Sciatic nerve (tissue), 2 donors: ENCODE measurements at regions not wholly inside any gene's neighbourhood (a gene's known extent, or its start where the extent isn't known, plus 50 kb on each side); places are given as distances from the start of the nearest gene placed in this dataset.

Source experiments
- ATAC-seq: fragments of 200-7000 bp; cut with Tn5 transposase; one replicate; pipeline ENCODE4 v1.9.1; 2020; ENCODE audit warnings: mild to moderate bottlenecking, moderate library complexity
- DNase-seq: peaks from one replicate; pipeline ENCODE4 v3.0.0-alpha.2; 2020; ENCODE audit warnings: low spot score
- intact Hi-C: fragments of 100-400 bp; cut with DNase I; formaldehyde crosslinking; loops from one replicate; pipeline ENCODE4 v1.14.2; 2022
- donor health status: DM: no; HTN: no; CAD: no.
- donor health status: DM: no; HTN: no; CAD: no.

DNA sequence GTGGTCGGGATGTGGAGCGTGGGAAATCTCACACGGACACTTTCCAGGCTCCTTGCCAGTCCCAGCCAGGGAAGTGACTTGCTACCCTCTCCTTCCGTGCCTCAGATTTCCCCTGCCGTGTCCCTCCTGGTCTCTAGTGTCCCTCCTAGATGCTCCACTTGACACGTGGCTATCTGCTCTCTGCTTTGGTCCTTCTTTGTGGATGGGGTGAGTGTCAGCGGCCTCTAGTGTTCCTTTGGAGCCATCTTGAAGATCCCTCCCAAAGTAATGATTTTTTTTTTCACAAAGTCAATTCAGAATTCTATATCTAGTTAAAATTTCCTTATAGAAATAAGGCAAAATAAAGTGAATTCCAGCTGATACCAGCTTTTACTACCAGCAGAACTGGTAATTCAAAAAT lies 117.7 kb downstream of the MRPL36 start:
- intact Hi-C loops, result no loop called here
- ATAC-seq (no peak), DNase-seq (no peak)

DNA sequence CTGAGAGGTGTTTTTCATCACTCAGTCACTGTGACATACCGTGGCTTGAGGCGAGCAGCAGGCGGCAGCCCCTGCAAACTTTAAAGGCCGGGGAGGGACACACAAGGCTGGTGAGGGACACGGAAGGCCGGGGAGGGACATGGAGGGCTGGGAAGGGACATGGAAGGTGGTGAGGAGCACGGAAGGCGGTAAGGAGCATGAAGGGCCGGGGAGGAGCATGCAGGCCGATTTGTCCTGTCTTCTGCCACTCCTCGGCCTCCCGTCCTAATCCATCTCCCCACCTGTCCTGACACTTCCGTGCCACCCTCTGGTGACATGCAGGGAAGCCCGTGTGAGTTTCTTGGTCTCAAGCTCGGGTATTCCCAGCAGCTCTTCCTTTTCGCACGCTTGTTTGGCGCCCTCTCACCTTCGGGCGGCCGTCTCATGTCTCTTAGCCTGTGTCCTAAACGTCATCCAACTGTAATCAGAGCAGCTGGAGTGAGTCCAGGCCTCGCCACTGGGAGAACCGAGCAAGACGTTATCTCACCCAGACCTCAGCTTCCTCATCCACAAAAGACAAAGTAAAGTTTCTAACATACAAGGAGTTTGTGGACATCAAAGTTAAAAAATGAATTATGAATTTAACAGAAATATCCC lies 126.5 kb downstream of the MRPL36 start:
- DNase-seq (no peak), ATAC-seq (no peak)
- intact Hi-C loops, result no loop called here

DNA sequence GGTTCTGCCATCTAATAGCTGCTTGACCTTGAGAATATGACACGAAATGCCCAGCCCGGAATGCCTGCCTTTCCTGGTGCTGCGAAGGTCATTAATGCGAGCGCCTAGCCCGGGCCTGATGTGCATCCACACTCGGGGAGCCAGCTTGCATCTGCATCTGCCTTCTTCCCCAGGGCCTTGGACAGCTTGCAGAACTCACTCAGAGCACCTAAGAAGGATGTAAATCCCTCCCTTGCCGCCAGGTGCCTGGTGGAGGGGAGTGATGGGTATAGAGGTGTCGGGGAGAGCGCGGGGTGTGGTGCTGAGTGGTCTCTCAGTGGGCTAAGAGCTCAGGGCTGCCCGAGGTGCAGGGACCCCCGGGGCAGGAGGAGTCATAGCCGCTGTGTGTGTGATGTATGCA lies 127.2 kb downstream of the MRPL36 start:
- intact Hi-C loops, result no loop called here
- ATAC-seq (no peak), DNase-seq (no peak)

DNA sequence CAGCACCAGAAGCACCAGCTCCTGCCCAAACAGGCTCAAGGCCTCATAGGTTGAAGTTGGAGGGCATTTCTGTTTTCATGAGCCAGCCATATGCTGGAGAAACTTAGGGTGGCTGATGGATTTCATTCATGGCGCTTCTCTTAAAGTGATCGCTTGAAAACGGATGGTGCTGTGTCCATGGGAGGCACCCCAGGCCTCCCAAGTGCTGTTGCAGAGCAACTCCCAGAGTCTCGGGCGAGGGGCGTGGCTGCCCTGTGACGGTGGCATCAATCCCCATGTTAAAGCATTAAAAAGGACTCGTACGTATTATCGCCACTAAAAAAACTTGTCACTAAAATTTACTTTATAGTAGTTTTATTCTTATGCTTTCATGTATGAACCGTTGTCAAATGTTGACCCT lies 128.3 kb downstream of the MRPL36 start:
- ATAC-seq, result no peak
- intact Hi-C loops, result no loop called here

DNA sequence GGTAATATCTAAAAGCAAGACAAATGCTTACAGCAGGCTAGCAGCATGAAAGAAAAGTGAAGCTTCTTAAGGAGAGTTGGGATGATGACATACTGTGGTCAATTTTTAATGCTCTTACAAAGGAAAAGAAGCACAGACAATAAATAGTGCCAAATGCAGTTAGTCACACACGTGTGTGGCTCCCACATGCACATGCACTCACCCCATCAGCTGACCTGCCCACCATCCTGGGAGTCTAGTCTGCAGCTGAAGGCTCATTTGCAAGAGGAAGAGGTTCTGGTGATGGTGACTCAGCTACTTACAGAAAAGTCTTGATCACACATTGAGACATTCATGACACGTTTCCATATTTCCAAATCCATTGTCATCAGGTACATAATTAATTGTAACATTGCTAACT lies 129.3 kb downstream of the MRPL36 start:
- DNase-seq, result no peak
- intact Hi-C loops, result no loop called here
- no peak for ATAC-seq

More for the DNA sequence above, 128.3 kb downstream of the MRPL36 start:
- no peak for DNase-seq

DNA sequence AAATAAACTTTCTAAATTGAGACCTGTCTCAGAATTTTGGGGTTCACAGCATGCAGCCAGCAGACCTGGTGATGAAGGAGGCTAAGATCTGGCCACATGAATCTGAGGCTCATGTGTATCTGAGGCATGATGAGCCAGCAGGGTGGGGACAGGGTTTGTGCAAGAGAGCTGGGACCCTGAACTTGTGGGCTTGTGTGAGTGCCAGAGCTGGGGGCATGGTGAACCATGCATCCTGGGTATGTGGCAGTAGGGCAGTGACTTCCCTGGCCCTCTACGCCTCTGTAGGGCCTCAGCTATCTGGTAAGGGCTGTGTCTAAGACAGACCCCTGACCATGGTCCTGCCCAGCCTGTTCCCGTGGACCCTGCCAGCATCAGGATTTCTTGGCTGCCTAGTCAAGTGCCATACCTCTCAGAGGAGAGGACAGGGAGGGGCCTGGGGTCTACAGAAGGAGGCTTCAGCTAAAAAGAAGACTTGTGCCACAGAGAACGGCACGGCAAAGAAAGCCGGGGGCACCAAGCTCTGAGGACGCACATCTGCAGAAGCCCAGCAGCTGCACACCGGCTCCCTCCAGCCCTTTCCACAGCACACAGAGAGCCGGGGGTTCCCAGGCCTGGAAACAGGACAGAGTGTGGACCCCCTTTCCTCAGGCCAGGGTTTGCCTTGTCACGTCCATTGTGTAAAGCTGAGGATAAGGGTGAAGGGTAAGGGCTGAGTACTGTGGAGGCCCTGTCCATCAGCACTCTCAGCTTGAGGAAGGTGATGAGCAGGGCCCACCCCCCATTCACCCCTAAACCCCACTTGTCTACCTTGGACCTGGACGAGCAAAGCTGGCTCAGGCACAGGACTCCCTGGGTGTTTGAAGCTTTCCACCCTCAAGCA lies 130.1 kb downstream of the MRPL36 start:
- DNase-seq, result no peak

DNA sequence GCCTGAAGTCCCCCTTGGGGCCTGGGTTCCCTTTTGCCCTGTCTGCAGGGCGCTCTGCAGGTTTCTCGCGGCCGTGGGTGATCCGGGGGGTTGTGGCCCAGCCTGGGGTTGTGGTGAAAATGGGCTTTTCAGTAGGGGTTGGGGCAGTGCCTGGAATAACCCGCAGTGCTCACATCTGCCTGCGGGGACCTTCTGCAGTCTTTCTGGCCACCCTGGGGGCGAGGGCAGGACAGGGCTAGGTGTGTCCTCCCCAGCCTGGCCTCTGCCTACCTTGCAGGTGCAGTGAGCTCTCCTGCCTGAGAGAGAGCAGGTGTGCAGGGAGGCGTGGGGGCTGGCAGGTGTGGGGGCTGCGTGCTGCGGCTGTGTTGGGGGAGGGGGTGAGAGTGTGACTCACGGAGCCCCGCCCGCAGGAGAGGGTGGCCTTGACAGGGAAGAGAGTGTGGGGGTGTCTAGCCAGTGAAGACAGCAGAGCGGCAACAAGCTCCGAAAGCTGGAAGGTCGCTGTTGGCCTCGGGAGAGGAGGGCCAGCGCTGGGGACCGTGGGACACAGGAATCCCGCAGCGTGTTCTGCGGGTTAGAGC lies 131.4 kb downstream of the MRPL36 start:
- DNase-seq (no peak), ATAC-seq (peak; percentile 21)
- intact Hi-C loops, result no loop called here

More for the DNA sequence above, 130.1 kb downstream of the MRPL36 start:
- intact Hi-C loops, result no loop called here
- no peak for ATAC-seq

DNA sequence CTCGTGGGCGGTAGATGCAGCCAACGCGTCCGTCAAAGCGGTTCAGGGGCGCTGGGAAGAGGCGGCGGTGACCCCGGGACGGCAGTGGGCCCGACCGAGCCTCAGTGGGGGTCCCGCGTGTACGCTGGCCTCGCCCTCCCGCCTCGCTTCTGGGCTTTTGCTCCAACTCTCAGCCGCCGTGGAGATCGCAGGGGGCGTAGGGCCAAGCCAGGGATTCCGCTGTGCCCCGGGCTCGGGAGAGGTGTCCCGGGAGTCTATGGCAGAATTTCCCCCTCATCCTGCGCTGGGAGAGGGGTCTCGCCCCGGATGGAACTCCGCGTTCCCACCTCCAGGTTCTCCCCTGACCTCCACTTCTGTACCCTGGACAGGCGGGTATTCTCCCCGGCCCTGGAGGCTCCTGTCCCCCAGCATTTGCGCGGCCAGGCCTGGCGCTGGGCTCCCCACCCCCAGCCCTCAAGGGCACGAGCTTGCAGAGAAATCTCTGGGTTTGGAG lies 131.9 kb downstream of the MRPL36 start:
- intact Hi-C loops, result no loop called here
- DNase-seq (no peak), ATAC-seq (peak; percentile 21)

DNA sequence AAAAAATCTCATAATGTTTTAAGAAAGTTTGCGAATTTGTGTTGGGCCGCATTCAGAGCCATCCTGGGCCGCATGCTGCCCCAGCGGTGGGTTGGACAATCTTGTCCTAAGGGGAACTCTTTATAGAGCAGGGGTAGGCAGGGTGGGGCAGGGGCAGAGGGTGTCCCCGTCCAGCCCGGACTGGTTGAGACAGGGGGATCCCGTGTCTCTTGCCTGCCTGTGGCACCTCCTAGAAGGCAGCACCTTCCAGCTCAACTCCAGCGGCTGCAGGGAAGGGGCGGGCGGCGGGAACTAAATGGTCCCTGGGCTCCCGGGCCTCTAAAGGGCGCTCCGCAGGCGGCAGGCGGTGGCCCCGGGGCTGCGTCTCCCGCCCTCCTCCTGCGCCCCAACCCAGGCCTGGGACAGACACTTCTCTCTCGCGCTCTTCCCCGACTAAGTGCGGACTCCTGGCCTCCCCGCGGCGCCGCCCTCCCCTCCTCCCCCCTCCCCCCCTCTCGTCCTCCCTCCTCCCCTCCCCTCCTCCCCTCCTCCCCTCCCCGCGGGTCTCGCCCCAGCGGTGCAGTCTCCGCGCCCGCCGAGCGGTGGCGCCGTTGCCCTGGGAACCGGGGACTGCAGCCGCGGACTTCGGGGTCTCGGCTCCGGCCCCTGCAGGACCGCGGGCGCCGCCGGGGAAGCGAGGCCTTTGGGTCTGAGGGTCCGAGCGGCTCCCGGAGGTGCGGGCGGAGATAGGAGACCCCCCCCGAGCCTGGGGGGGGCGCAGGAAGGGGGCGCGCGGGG lies 132.6 kb downstream of the MRPL36 start:
- ATAC-seq (peak; percentile 29), DNase-seq (no peak)
- intact Hi-C loops, result no loop called here

DNA sequence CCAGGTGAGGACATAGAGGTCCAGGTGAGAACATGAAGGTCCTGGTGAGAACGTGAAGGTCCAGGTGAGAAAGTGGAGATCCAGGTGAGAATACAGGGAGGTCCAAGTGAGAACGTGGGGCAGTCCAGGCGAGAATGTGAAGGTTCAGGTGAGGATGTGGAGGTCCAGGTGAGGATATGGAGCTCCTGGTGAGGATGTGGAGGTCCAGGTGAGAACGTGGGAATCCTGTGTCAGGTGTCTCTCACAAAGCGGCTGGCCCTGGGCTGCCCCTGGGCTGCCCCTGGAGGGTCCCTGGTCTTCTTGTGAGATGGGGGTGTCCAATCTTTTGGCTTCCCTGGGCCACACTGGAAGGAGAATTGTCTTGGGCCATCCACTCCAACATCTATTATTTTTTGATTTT lies 133.4 kb downstream of the MRPL36 start:
- ATAC-seq, result no peak
- intact Hi-C loops, result no loop called here
- DNase-seq, result no peak

DNA sequence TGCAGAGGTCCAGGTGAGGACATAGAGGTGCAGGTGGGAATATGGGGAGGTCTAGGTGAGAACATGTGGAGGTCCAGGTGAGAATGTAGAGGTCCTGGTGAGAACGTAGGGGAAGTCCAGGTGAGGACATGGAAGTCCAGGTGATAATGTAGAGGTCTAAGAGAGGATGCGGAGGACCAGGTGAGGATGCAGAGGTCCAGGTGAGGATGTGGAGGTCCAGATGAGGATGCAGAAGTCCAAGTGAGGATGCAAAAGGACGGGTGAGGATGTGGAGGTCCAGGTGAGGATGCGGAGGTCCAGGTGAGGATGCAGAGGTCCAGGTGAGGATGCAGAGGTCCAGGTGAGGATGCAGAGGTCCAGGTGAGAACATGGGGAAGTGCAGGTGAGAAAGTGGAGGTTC lies 133.8 kb downstream of the MRPL36 start:
- intact Hi-C loops, result no loop called here
- DNase-seq (no peak), ATAC-seq (no peak)

DNA sequence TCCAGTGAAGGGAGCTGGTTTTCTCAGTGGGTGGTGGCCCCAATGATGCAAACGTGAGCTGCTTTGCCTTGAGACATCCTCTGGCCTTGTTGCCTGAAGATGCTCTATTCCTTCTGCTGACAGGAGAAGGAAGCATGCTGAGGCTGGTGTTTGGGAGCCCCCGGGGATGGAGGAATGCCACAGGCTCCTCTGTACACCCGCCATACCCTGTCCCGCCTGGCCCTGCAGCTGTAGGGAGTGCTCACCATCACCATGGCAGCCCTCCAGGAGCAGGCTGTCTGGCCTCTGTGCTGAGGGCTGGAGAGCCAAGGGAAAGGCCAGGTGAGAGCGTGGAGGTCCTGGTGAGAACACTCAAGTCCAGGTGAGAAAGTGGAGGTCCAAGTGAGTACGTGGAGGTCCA lies 134.4 kb downstream of the MRPL36 start:
- intact Hi-C loops, result no loop called here
- ATAC-seq, result no peak
- DNase-seq, result no peak

DNA sequence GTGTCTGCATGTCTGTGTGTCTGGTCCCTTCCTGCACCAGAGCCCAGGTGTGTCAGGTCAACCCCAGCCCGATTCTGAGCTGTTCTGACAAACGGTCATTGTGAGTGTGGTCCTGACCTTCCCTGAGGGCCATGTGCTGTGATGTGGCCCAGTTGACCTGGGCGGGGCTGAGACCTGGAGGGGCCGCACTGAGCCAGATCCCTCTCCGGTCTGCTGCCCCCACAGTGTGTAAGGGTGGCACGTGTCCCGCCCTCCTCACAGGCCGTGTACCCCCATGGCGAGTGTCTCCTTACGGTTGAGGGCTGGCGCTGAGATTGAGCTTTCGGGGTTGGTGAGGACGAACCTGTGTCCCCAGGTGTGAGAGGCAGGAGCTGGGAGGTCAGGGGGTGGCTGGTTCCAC lies 136.5 kb downstream of the MRPL36 start:
- intact Hi-C loops, result no loop called here
- ATAC-seq (no peak), DNase-seq (no peak)

DNA sequence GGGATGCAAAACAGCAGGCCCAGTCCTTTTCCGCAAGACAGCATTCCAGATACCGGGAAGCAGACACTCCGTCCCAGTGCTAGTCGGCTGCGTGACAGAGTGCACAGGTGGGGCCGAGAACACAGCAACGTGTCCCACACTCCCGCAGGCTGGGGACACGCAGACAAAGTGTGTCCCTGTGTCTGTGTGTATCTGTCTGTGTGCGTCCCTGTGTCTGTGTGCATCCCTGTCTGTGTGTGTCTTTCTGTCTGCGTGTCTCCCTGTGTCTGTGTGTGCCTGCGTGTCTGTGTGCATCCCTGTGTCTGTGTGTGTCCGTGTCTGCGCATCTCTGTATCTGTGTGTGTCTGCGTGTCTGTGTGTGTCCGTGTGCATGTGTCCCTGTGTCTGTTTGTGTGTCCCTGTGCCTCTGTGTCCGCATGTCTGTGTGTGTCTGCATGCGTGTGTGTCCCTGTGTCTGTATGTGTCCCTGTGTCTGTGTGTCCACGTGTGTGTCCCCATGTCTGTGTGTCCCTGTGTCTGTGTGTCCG lies 137.0 kb downstream of the MRPL36 start:
- DNase-seq (no peak), ATAC-seq (no peak)

DNA sequence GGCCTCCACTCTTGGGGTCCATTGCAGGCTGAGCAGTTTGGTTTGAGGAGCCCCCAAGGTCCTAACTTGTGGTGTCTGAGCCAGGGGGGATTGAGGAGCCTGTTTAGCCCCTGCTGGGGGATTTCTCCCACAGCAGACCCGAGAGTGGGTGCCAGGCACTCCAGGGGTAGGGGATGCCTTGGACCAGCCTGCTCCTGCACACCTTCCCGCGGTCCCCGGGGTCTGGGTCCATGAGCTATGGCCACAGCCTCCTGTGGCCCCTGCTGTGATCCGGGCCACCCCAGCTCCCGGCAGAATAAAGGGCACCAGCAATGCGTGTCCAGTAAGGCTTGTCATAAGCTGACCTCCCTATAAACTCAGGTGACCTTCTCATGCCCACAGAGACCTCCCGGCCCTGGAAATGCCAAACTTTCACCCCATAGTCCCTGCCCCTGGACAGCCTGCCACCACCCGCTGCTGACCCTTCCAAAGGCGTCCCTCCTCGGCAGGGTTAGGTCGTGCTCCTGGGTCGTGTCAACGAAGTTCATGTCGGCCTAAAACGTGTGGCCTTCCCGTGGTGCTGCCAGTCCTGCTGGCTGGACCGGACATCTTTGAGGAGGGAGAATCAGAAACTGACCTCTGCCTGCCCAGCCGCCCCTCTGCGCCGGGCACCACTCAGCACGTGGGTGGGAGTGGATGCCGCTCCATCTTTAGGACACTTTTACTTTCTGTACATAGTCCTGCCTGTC lies 137.6 kb downstream of the MRPL36 start:
- intact Hi-C loops, result no loop called here
- DNase-seq (no peak), ATAC-seq (no peak)

More for the DNA sequence above, 137.0 kb downstream of the MRPL36 start:
- intact Hi-C loops, result no loop called here

DNA sequence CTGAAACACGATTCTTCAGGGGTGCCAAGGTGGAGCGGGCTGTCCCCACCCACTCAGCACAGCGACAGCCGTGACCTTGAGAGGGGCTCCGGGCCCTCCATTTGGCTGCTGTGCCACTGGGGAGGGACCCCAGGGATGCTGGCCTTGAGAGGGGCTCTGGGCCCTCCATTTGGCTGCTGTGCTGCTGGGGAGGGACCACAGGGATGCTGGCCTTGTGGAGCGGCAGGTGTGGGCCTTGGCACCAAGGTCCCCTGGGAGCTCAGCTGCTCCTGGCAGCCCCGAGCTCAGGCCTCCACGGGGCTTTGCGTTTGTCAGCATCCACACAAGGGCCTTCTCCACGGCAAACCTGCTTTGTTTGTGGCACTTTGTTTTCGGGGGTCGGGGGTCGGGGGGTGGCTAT lies 137.6 kb upstream of the LPCAT1 start:
- intact Hi-C loops, result no loop called here
- no peak for ATAC-seq

DNA sequence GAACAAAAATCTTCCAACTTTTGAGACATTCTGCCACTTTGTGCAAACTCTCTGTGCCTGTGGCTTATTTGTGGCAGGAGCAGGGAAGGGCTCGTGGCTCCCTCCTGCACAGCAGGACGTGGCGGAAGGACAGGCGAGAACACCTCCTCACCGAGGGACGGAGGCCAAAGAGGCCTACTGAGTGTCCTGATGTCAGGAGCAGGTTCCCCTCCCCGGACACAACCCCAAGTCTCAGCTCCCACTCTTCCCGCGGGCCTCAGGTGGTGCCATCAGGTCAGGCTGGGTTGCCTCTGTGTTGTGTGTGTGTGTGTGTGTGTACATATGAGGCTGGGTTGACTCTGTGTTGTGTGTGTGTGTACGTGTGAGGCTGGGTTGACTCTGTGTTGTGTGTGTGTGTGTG lies 136.8 kb upstream of the LPCAT1 start:
- DNase-seq, result no peak
- intact Hi-C loops, result no loop called here
- ATAC-seq, result no peak

More for the DNA sequence above, 137.6 kb upstream of the LPCAT1 start:
- DNase-seq, result no peak

DNA sequence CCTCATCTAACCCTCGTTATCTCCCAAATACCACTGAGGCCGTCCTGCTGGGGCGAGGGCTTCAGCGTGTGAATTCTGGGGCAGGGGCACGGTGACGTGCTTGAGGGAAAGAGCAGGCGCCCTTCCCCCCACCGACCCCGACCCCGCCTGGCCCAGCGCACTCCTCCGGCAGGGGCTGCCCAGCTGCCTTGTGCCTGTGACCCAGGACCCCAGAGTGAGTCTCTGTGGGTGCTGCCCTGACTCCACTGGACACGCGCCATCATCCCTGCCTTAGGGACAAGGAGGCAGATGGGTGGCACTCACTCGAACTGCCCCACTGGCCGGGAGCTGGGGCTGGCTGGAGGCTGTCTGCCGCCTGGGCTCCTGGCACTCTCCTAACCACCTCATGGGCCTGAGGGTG lies 136.2 kb upstream of the LPCAT1 start:
- intact Hi-C loops, result no loop called here
- ATAC-seq (no peak), DNase-seq (no peak)
